ENCODE measurements at regions not wholly inside any gene's neighbourhood (a gene's known extent, or its start where the extent isn't known, plus 50 kb on each side); places are given as distances from the start of the nearest gene placed in this dataset.
A peak's percentile ranks its signal among the peaks of the same experiment; 100 is the strongest.
"Not testable (repeated sequence)": the region's sequence is repeated elsewhere in the genome, so short reads cannot be mapped to it uniquely, and the experiment has no call there.

- no peak for FAIRE-seq
- no peak for DNase-seq (ENCODE audit: low spot score)
Measured at GRCh38 chr4:171353535-171353934, 459.7 kb upstream of the GALNTL6 start.

DNA sequence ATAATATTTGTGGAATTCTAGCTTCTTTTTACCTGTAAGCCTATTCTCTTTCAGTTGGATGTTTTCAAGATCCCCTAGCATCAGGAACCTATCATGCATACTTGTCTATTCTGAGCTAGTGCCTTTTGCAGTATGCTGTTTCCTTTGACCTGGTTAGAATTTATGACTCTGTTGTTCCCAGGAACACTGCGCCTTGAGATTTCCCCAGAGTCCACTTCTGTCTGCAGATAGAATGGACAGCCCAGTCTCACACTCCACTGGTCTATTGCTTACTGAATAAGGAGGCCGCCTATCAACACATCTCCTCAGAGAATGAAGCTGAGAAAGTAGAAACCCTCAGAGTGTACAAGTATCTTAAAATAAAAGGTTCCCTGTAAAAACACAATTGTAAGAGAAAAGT lies 465.1 kb upstream of the GALNTL6 start:
- DNase-seq (ENCODE audit: low spot score) (no peak), FAIRE-seq (no peak)

DNA sequence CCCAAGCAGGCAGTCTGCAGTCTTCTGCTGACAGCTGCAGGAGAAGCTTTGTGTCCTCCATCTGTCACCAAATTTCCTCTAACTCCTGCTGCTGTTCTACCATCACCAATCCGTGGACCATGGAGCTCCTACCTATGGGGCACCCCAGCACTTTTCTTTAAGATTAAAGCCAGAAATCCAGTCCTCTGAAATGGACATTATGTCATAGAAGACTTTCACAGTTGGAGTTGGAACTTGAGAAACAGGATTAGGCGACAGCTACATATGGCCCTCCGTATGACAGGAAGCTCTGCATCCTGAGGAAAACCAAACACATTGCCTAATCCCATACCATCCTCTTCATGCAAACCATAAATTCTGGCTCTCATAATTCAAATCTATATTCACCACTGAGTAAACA lies 470.6 kb upstream of the GALNTL6 start:
- FAIRE-seq (no peak), DNase-seq (ENCODE audit: low spot score) (no peak)

- no peak for DNase-seq (ENCODE audit: low spot score)
- no peak for FAIRE-seq
Measured at GRCh38 chr4:171340258-171340657, 472.9 kb upstream of the GALNTL6 start.

DNA sequence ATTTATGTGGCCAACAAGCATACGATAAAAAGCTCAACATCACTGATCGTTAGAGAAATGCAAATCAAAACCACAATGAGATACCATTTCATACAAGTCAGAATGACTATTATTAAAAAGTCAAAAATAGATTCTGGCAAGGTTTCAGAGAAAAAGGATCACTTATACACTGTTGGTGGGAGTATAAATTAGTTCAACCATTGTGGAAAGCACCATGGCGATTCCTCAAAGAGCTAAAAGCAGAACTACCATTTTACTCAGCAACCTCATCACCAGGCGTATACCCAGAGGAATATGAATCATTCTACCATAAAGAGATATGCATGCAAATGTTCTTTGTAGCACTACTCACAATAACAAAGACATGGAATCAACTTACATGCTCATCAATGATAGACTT lies 478.7 kb upstream of the GALNTL6 start:
- no peak for DNase-seq (ENCODE audit: low spot score)
- FAIRE-seq = no peak

DNA sequence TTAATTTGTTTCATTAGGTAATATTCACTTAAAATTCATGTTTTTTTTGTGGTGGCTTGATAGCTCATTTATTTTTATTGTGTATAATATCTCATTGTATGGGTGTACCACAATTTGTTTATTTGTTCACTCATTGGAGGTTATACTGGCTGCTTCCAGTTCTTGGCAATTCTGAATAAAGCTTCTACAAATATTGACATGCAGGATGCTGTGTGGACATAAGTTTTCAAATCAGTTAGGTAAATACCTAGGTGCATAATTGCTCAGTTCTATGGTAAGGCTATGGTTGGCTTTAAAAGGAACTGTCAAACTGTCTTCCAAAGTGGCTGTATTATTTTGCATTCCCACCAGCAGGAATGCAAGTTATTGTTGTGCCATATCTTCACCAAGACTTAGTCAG lies 504.5 kb upstream of the GALNTL6 start:
- DNase-seq (ENCODE audit: low spot score) = no peak
- no peak for FAIRE-seq

GRCh38 chr4:171298048-171298718 lies 515.0 kb upstream of the GALNTL6 start:
- DNase-seq (ENCODE audit: low spot score); FAIRE-seq: not testable (repeated sequence)

- FAIRE-seq (no peak), DNase-seq (ENCODE audit: low spot score) (no peak)
Measured at GRCh38 chr4:171288816-171289432, 524.3 kb upstream of the GALNTL6 start.

- FAIRE-seq (no peak), DNase-seq (ENCODE audit: low spot score) (no peak)
Measured at GRCh38 chr4:171281359-171281758, 531.8 kb upstream of the GALNTL6 start.

GRCh38 chr4:171279131-171279530 lies 534.1 kb upstream of the GALNTL6 start:
- DNase-seq (ENCODE audit: low spot score) (no peak), FAIRE-seq (no peak)

GRCh38 chr4:171266671-171267070 lies 546.5 kb upstream of the GALNTL6 start:
- FAIRE-seq (no peak), DNase-seq (ENCODE audit: low spot score) (no peak)

DNA sequence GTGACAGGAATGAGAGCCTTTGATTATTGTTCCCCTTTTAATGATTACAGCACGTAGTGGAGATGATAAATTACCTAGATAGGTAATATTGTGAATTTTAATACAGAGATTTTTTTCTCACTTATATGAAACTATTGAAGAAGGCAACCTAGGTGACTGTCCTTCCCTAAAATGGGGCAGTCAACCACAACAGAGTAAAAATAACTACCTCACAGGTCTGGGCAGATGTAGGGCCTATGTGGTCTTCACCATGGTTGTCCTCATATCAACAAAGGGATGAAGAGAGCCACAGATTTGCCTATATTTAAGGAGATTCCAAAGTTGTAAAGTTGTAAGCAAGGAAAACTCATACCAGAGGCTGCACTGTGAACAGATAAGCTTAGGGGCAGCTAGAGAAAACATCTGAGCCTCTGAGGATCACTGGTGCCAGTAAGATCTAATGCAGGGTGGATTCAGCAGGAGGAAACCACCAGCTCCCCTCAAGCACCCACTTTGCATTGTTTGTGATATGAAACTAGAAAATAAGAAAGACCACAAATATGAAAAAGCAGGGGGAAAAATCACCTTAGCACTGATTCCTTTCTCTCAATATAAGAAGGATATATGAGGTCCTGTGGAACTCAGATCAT lies 547.9 kb upstream of the GALNTL6 start:
- DNase-seq (ENCODE audit: low spot score) (no peak), FAIRE-seq (no peak)

GRCh38 chr4:171256223-171256622 lies 557.0 kb upstream of the GALNTL6 start:
- DNase-seq (ENCODE audit: low spot score) = no peak
- FAIRE-seq = no peak

DNA sequence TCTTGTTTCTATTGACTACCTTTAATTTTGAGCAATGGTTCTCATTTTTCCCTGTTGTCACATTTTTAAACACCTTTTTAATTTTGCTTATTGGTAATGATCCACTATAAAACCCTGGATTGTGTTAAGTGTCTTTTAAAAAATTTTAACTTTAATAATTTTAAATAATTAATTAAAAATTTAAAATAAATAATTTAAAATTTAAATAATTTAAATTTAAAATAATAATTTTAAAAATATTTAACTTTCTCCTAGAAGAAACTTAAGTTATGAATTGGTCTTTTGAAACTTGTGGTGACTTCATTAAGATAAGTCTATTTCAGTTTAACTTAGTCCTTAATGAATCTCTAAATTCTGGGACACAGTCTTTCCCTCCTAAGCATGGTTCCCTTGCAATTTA lies 566.3 kb upstream of the GALNTL6 start:
- peak; percentile 28 for FAIRE-seq
- DNase-seq (ENCODE audit: low spot score) = no peak

- FAIRE-seq (no peak), DNase-seq (ENCODE audit: low spot score) (no peak)
Measured at GRCh38 chr4:171242831-171243230, 570.4 kb upstream of the GALNTL6 start.

GRCh38 chr4:171239196-171239595 lies 574.0 kb upstream of the GALNTL6 start:
- FAIRE-seq (no peak), DNase-seq (ENCODE audit: low spot score) (no peak)

DNA sequence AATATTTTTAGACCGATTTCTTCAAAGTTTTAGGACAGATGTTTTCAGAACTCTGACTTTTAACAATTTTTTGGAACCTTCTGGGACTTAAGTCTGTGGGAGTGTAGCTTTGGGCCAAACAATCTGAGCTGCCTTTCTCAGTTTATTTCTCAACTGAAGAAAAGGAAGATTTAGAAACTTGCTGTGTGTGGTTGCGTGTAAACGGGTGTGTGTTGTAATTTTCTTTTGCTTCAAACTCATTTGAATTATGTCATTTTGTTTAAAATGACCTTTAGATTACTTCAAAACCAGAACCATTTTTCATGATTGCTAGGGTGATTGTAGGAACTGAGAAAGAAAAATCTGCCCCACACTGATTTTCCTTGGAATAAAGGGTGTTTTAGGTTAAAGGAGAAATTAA lies 577.7 kb upstream of the GALNTL6 start:
- FAIRE-seq = no peak
- no peak for DNase-seq (ENCODE audit: low spot score)

- not testable (repeated sequence) for DNase-seq (ENCODE audit: low spot score); FAIRE-seq
Measured at GRCh38 chr4:171229354-171229753, 583.9 kb upstream of the GALNTL6 start.

DNA sequence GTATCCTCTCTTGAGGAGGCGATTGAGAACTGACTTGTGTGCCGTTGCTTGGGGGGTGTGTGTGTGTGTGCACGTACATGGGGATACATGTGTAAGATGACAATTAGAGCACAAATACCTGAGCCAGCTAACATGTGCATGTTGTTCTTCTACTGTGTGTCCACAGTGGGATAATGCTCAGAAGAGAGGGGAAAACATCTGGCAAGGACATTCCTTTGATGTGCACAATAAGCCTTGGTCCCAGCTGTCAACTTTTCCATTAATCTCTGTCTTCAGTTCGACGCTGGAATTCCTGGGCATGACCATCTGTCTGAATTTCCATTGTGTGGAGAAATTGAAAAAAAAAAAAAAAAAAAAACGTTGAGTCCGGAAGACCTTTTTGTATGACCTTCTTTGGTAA lies 592.0 kb upstream of the GALNTL6 start:
- FAIRE-seq = no peak
- no peak for DNase-seq (ENCODE audit: low spot score)

DNA sequence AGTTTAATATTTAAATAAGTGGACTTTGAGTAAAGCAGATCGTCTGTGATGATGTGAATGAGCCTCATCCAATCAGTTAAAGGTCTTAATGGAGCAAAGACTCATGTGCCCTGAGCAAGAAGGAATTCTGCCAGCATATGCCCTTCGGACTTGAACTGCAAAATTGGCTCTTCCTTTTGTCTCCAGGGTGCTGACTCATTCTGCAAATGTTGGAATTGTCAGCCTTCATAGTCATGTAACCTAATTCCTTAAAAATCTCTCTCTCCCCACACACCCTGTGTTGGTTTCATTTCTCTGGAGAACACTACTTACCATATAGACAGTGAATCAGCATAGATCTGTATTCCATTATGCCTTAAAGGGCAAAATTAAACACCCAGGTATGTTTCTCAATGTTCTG lies 609.8 kb upstream of the GALNTL6 start:
- FAIRE-seq (no peak), DNase-seq (ENCODE audit: low spot score) (peak; percentile 35)

GRCh38 chr4:171202908-171203307 lies 610.3 kb upstream of the GALNTL6 start:
- FAIRE-seq (no peak), DNase-seq (ENCODE audit: low spot score) (no peak)

GRCh38 chr4:171186700-171187099 lies 626.5 kb upstream of the GALNTL6 start:
- FAIRE-seq (no peak), DNase-seq (ENCODE audit: low spot score) (no peak)

GRCh38 chr4:171181090-171181489 lies 632.1 kb upstream of the GALNTL6 start:
- DNase-seq (ENCODE audit: low spot score) = no peak
- no peak for FAIRE-seq

All from RCC 7860 (cell line).